HFFc6 (cell line): ENCODE measurements at regions not wholly inside any gene's neighbourhood (a gene's known extent, or its start where the extent isn't known, plus 50 kb on each side); places are given as distances from the start of the nearest gene placed in this dataset.
"Not testable (repeated sequence)": the region's sequence is repeated elsewhere in the genome, so short reads cannot be mapped to it uniquely, and the experiment has no call there.

Experiments
- DNase-seq: peaks from one replicate; pipeline ENCODE4 v3.0.0-alpha.2; 2018
- H3K27ac Mint-ChIP-seq: 2 replicates; pipeline ENCODE4 v1.8.0; 2020; ENCODE audit warnings: mild to moderate bottlenecking, mixed read lengths
- H3K27me3 Mint-ChIP-seq: 2 replicates; pipeline ENCODE4 v1.8.0; 2021; ENCODE audit warnings: mild to moderate bottlenecking, moderate library complexity, mixed read lengths; ENCODE audit not compliant: insufficient read depth
- H3K36me3 Mint-ChIP-seq: 2 replicates; pipeline ENCODE4 v1.8.0; 2021; ENCODE audit warnings: low read depth, mixed read lengths
- H3K4me1 Mint-ChIP-seq: 2 replicates; pipeline ENCODE4 v1.8.0; 2020; ENCODE audit warnings: low read depth, mixed read lengths
- H3K4me3 Mint-ChIP-seq: 2 replicates; pipeline ENCODE4 v1.8.0; 2020; ENCODE audit warnings: mild to moderate bottlenecking, moderate library complexity, mixed read lengths
- H3K9me3 Mint-ChIP-seq: 2 replicates; pipeline ENCODE4 v1.8.0; 2020; ENCODE audit warnings: mild to moderate bottlenecking, mixed read lengths
- TF ChIP-seq, protein P1 (sequence below): fragments of 200-600 bp; sonication (generic); IDR thresholded peaks from 2 replicates; pipeline ENCODE4 v1.5.0; 2021; ENCODE audit warnings: antibody characterized with exemption, mild to moderate bottlenecking

- DNase-seq: no peak
- H3K4me3 Mint-ChIP-seq: no peak overlapping the region
- no peaks in the 10 kb centered on the region; the same call in 1 of the 2 replicates for H3K9me3 Mint-ChIP-seq
- TF ChIP-seq, protein P1, sequence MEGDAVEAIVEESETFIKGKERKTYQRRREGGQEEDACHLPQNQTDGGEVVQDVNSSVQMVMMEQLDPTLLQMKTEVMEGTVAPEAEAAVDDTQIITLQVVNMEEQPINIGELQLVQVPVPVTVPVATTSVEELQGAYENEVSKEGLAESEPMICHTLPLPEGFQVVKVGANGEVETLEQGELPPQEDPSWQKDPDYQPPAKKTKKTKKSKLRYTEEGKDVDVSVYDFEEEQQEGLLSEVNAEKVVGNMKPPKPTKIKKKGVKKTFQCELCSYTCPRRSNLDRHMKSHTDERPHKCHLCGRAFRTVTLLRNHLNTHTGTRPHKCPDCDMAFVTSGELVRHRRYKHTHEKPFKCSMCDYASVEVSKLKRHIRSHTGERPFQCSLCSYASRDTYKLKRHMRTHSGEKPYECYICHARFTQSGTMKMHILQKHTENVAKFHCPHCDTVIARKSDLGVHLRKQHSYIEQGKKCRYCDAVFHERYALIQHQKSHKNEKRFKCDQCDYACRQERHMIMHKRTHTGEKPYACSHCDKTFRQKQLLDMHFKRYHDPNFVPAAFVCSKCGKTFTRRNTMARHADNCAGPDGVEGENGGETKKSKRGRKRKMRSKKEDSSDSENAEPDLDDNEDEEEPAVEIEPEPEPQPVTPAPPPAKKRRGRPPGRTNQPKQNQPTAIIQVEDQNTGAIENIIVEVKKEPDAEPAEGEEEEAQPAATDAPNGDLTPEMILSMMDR: no peak
- H3K27me3 Mint-ChIP-seq: no peaks in the 10 kb centered on the region; the same call in 1 of the 2 replicates
- no peaks in the 10 kb centered on the region for H3K4me1 Mint-ChIP-seq
- no peak overlapping the region for H3K27ac Mint-ChIP-seq
- peaks cover 7% of the 10 kb centered on the region for H3K36me3 Mint-ChIP-seq
Observed at GRCh38 chr16:88329726-88330700, 52.7 kb upstream of the ZNF469 start.

DNA sequence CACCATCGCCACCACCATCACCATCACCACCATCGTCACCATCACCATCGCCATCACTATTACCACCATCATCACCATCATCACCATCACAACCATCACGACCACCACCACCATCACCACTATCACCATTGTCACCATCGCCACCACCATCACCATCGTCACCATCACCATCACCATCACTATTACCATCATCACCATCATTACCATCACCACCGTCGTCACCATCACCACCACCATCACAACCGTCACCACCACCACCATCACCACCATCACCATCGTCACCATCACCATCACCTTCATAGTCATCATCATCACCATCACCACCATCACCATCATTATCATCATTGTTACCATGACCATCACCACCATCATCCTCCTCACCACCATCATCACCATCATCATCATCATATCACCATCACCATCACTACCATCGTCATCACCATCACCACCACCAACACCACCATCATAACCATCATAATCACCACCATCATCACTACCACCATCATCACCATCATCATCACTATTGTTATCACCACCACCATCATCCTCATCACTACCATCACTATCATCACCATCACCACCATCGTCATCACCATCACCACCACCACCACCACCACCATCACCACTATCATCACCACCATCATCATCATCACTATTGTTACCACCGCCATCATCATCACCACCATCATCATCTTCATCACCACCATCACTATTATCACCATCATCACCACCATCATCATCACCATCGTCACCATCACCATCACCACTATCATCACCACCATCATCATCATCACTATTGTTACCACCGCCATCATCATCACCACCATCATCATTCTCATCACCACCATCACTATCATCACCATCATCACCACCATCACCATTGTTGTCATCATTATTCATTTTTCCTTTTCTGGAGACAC is 51.5 kb upstream of the ZNF469 start:
- peaks cover 6% of the 10 kb centered on the region for H3K9me3 Mint-ChIP-seq
- H3K27me3 Mint-ChIP-seq: no peaks in the 10 kb centered on the region; the same call in 1 of the 2 replicates
- DNase-seq: no peak
- TF ChIP-seq, protein P1: no peak
- H3K4me1 Mint-ChIP-seq: no peaks in the 10 kb centered on the region
- no peak overlapping the region for H3K27ac Mint-ChIP-seq
- H3K36me3 Mint-ChIP-seq: peaks cover 12% of the 10 kb centered on the region
- no peak overlapping the region for H3K4me3 Mint-ChIP-seq

- Mint-ChIP-seq H3K9me3 (peaks cover 16% of the 10 kb centered on the region), H3K4me1 (no peaks in the 10 kb centered on the region), H3K36me3 (peaks cover 22% of the 10 kb centered on the region), H3K27ac (no peak overlapping the region), H3K27me3 (no peaks in the 10 kb centered on the region; the same call in 1 of the 2 replicates), H3K4me3 (peak overlapping the region; percentile 61; the same call in 1 of the 2 replicates)
- DNase-seq: peak; percentile 100
- TF ChIP-seq, protein P1: no peak
Observed at GRCh38 chr16:88331989-88332920, 50.5 kb upstream of the ZNF469 start.

GRCh38 chr16:88332921-88333825 is 49.6 kb upstream of the ZNF469 start:
- Mint-ChIP-seq H3K36me3 (peaks cover 29% of the 10 kb centered on the region), H3K27ac (peak overlapping the region; percentile 100; the same call in 1 of the 2 replicates), H3K9me3 (peaks cover 18% of the 10 kb centered on the region), H3K4me3 (peak overlapping the region; percentile 82)
- not testable (repeated sequence) for H3K4me1 Mint-ChIP-seq, H3K27me3 Mint-ChIP-seq
- peak; percentile 67 for DNase-seq
